ENCODE measurements at regions not wholly inside any gene's neighbourhood (a gene's known extent, or its start where the extent isn't known, plus 50 kb on each side); places are given as distances from the start of the nearest gene placed in this dataset.

- Histone ChIP-seq H3K27me3 (no peaks in the 10 kb centered on the region), H3K4me1 (ENCODE audit: insufficient read depth) (no peaks in the 10 kb centered on the region), H3K9me3 (no peaks in the 10 kb centered on the region), H3K27ac (no peak overlapping the region), H3K4me3 (no peak overlapping the region), H3K36me3 (no peaks in the 10 kb centered on the region)
- WGBS, 3 donors: 75 to 81% (median 77%) methylated on average over 2 of the region's 2 CpGs
- no peak for DNase-seq
- TF ChIP-seq CTCF (IDR thresholded peaks at IDR 0.05) (no peak), POLR2A (IDR thresholded peaks at IDR 0.05) (no peak), EP300 (IDR thresholded peaks at IDR 0.05) (no peak)
- intact Hi-C loops (cut with DNase I): no loop called here
Observed at GRCh38 chr12:25652371-25652770, 99.3 kb upstream of the LMNTD1 start.

GRCh38 chr12:25653487-25654175, 100.5 kb upstream of the LMNTD1 start:
- Histone ChIP-seq H3K4me1 (ENCODE audit: insufficient read depth) (no peaks in the 10 kb centered on the region), H3K36me3 (no peaks in the 10 kb centered on the region), H3K9me3 (no peaks in the 10 kb centered on the region), H3K27me3 (no peaks in the 10 kb centered on the region), H3K4me3 (no peak overlapping the region), H3K27ac (no peak overlapping the region)
- intact Hi-C loops (cut with DNase I): no loop called here
- no peak for TF ChIP-seq CTCF (IDR thresholded peaks at IDR 0.05)
- TF ChIP-seq EP300 (IDR thresholded peaks at IDR 0.05): no peak
- no peak for TF ChIP-seq POLR2A (IDR thresholded peaks at IDR 0.05)
- 80 to 83% (median 82%) methylated on average over 8 of the region's 8 CpGs for WGBS, 3 donors
- DNase-seq: no peak

DNA sequence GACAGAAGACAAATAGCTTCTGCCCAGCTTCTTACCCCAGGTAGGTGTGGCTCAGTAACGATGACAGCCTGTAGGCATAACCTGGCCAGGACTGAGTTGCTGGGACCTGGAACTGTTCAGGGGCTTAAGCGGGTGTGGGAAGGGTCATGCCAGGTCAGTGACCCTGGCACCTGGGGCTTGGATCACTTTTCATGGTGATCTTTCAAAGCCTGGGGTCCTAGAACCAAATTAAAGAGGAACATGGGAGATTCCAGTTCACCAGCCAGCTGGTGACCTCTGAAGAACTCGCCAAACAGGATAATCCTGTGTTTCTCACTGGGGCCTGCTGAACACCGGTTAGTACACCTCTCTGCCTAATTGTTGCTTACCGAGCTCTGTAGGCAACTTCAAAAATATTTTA, 102.6 kb upstream of the LMNTD1 start:
- no peak overlapping the region for H3K27ac ChIP-seq
- H3K4me1 ChIP-seq (ENCODE audit: insufficient read depth): no peaks in the 10 kb centered on the region
- TF ChIP-seq POLR2A (IDR thresholded peaks at IDR 0.05) (no peak), EP300 (IDR thresholded peaks at IDR 0.05) (no peak), CTCF (IDR thresholded peaks at IDR 0.05) (no peak)
- DNase-seq: no peak
- H3K36me3 ChIP-seq: no peaks in the 10 kb centered on the region
- intact Hi-C loops (cut with DNase I): no loop called here
- no peaks in the 10 kb centered on the region for H3K9me3 ChIP-seq
- no peak overlapping the region for H3K4me3 ChIP-seq
- H3K27me3 ChIP-seq: no peaks in the 10 kb centered on the region
- 93 to 96% (median 96%) methylated on average over 5 of the region's 5 CpGs for WGBS, 3 donors

DNA sequence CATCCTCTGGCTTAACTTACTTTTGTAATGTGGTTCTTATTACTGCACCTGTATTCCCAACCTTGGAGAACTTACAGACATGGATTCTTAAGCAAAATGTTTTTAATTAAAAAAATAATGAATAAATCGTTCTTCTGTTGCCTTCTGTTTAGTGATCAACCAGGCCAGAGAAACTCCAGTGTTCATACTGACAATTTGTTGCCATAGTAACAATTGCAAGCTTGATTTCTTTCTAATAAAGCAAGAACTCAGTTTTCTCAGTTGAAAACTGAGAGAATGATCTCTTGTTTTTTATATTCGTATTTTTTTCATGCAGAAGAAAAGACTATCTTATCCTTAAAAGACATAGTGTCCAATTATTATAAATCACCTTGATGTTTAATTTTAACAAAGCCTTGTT, 106.5 kb upstream of the LMNTD1 start:
- TF ChIP-seq POLR2A (IDR thresholded peaks at IDR 0.05): no peak
- no peak for TF ChIP-seq EP300 (IDR thresholded peaks at IDR 0.05)
- no peak for TF ChIP-seq CTCF (IDR thresholded peaks at IDR 0.05)
- Histone ChIP-seq H3K27me3 (no peaks in the 10 kb centered on the region), H3K9me3 (no peaks in the 10 kb centered on the region), H3K36me3 (no peaks in the 10 kb centered on the region), H3K4me1 (ENCODE audit: insufficient read depth) (no peaks in the 10 kb centered on the region), H3K4me3 (no peak overlapping the region), H3K27ac (no peak overlapping the region)
- WGBS, 3 donors: 33 to 44% (median 36%) methylated on average over 2 of the region's 2 CpGs
- DNase-seq: no peak
- intact Hi-C loops (cut with DNase I): no loop called here
